ENCODE measurements at regions not wholly inside any gene's neighbourhood (a gene's known extent, or its start where the extent isn't known, plus 50 kb on each side); places are given as distances from the start of the nearest gene placed in this dataset.
A peak's percentile ranks its signal among the peaks of the same experiment; 100 is the strongest.

DNA sequence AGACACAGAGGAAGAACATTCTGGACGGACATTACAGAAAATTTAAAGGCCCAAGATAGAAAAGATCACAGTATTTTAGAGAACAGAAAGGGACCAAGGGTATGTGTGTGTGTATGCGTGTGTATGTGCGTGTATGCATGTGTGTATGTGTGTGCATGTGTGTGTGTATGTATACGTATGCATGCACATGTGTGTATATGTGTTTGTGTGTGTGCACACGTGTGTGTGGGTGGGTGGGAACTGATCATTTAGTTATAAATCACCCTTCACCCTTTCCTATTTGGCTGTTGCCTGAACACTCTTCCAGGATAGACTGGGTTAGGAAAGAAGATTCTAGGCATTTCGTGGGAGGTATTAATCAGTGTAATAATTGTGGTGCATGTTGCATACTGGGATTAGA, 634.4 kb downstream of the DHX35 start:
- DNase-seq: no peak

DNA sequence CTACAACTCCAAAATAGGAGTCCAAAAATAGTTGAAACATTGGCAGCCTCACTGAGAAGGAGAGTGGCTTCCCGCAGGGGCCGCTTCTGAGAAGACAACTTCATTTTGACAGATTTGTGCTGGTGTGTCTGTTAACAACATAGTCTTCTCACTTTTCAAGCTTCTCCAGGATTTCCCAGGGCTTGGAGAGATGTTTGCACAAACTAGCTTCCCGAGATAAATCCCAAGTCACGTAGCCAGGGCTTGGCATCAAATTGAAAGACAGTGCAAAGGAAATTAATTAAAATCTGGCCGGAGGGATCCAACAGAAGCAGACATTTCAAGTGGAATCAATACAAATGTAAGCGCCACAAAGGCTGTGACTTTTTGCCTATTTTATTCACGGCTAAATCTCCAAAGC, 630.2 kb downstream of the DHX35 start:
- no peak for DNase-seq

DNA sequence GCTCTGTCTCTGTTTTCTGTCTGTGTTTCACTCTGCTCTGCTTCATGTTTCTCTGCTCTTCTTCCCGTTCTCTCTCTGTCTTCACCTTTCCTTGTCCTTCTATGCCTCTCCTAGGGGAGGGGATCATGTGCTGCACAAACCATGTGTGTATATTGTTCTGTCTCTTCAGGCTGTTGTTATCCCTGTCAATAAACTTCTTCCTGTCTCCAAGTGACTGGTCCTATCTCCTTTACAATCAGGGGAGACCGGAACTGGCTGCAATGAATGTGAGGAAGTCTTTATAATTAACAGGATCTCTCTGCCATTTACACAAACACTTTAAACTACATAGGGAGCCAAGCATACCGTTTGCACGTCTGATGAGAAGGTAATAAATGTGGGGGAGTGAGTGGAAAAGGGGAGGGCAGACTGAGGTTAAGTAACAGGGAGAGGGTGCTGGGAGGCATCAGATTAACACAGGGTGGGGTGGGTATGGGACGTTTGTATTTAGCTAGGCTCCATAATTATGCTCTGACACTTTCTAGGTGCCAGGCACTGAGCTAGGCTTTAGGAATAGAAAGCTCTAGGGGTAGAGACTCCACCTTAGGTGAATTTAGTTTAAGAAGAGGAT, 626.1 kb downstream of the DHX35 start:
- DNase-seq: no peak

GRCh38 chr20:39581034-39581433, 618.9 kb downstream of the DHX35 start:
- DNase-seq: no peak

DNA sequence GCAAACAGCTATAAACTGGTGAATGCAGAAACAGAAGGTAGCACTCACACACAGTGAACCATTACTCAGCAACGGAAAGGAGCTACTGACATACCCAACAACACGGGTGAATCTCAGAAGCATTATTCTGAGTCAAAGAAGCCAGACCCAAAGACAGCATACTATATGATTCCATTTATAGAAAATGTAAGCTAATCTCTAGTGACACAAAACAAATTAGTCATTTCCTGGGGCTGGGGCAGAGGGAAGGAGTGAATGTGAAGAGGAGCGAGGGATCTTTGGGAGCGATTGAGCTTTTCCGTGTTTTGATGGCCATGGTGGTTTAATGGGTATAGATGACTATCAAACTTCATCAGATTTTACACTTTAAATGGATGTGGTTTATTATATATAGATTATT, 614.6 kb downstream of the DHX35 start:
- DNase-seq: no peak

- no peak for DNase-seq
Observed at GRCh38 chr20:39574061-39574460, 611.9 kb downstream of the DHX35 start.

DNA sequence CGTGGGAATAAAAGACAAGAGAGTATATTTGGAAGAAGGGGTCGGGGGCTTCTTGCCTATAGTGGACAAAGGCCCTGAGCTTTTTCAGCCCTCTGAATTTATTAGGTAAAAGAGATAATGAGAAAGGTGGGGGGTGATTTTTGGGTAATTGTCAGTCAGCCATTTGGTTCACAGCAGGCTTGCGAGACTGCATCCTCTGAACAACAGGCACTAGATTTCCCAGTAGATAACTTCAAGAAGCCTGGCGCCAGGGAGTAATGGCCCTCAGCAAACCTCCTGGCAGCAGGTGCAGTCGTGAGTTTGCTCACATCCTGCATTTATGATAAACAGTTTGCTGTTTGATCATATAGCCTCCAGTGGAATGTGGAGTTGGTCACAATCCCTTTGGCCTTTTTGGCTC, 609.0 kb downstream of the DHX35 start:
- no peak for DNase-seq

DNA sequence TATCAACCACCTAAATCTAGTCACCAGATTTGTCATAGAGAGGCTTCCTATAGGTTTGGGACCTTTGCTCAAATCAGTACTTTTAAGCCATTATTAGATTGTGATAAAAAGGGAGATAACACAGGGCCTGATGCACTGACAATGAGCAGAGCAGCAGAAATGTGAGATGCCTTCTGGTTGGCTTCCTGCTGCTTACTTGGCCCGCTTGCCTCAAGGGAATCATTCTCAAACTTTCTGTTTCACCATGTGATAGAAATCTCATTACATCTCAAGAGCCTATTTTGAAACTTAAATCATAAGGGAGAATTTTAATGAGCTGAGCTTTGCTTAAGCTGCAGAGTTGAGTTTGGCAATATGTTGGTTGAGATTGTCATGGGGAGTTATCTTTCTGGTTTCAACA, 606.0 kb downstream of the DHX35 start:
- DNase-seq: no peak

GRCh38 chr20:39563349-39563748, 601.2 kb downstream of the DHX35 start:
- DNase-seq: no peak

DNA sequence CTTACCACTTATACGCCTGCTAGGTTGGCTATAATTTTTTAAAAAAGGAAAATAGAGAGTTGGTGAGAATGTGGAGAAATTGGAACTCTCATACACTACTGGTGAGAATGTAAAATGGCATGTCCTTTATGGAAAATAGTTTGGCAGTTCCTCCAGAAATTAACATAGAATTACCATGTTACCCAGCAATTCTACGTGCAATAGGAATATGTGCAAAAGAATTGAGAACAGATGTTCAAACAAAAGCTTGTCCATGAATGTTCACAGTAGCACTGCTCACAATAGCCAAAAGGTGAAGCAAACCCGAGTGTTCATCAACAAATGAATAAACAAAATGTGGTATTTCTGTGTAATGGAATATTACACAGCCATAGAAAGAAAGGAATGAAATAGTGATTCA, 592.2 kb downstream of the DHX35 start:
- no peak for DNase-seq

- DNase-seq: no peak
Observed at GRCh38 chr20:39553120-39553519, 591.0 kb downstream of the DHX35 start.

GRCh38 chr20:39549733-39550132, 587.6 kb downstream of the DHX35 start:
- no peak for DNase-seq

GRCh38 chr20:39547546-39548408, 585.6 kb downstream of the DHX35 start:
- no peak for DNase-seq

GRCh38 chr20:39541136-39541803, 579.1 kb downstream of the DHX35 start:
- DNase-seq: no peak

DNA sequence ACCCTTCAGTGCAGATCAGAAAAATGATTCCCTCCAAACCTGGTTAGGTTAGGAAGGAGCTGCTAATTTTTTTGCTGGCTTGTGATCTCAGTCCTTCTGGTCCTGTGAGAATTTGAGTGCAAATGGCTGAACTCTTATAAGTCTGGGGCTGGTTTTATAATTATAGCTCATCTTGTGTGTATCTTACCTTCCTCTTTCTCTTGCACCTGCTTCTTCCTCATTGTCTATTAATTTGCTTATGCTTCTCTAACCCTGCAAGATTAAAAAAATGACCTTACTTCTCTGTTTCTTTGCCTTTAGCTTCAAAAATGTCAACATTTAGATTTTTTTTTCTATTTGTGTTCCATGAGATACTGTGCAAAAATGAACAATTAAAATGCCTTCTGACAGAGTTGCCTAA, 576.2 kb downstream of the DHX35 start:
- DNase-seq: no peak

DNA sequence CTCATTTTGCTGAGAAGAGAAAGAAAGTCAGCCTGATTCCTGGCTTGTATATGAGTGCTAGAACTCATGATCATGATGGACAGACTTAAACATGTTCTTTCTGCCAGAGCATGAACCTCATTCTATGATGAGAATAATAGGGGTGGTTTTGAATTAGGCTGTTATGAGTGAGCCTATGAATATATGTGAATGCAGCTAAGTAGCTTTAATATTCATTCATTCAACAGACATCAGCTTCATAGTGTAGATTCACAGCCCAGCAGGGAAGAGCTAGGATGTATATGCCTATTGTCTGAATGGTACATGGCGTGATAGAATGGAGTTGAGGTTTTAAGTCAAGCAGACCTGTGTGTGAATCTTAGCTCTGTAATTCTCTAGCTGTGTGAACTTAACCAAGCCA, 573.2 kb downstream of the DHX35 start:
- DNase-seq: no peak

GRCh38 chr20:39534846-39535245, 572.7 kb downstream of the DHX35 start:
- no peak for DNase-seq

- no peak for DNase-seq
Observed at GRCh38 chr20:39533858-39534257, 571.7 kb downstream of the DHX35 start.

- no peak for DNase-seq
Observed at GRCh38 chr20:39532205-39532604, 570.1 kb downstream of the DHX35 start.

GRCh38 chr20:39528436-39528835, 566.3 kb downstream of the DHX35 start:
- DNase-seq: peak; percentile 51

GRCh38 chr20:39524371-39524911, 562.3 kb downstream of the DHX35 start:
- DNase-seq: no peak

GRCh38 chr20:39523405-39523804, 561.3 kb downstream of the DHX35 start:
- no peak for DNase-seq

DNA sequence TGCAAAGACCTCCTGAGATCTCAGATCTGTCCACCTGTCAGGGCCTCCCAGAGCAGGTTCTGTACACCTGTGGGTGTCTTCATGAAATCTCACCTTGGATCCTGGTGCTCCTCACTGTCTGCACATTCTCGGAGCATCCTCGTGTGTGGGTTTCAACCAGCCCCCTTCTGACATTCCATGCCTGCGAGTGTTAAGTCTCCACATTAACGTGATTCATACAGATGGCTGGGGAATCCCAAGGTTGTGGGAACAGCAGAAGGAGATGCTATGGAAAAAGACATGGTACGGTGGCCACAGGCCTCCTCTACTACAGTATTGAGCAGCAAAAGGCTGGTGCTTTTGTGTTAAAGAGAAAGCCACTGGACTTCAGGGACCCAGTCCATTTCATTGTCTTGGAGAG, 556.5 kb downstream of the DHX35 start:
- no peak for DNase-seq

DNA sequence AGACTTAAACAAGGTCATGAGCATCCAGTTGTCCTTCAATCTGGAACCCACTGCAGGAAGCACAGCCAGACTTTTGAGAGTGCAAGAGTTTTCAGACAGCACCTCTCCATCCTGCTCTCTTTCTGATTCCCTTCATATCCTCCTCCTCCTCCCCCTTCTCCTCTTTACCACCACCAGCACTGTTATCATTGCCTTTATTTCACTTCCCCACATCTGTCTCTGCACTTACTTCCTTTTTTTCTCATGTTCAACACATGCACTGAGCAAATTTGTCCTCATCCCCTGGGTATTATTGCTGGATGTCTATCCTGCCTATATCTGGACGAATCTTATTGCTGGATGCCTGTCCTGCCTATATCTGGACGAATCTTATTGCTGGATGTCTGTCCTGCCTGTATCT, 554.8 kb downstream of the DHX35 start:
- DNase-seq: no peak

Data from NCI-H524 treated with DMSO at 0.1 percent for 48 hours (cell line).